Peyer's patch (tissue), 4 donors: ENCODE measurements at regions not wholly inside any gene's neighbourhood (a gene's known extent, or its start where the extent isn't known, plus 50 kb on each side); places are given as distances from the start of the nearest gene placed in this dataset.

ENCODE experiments used
- DNase-seq, 3 donors: peaks; one replicate each; pipeline ENCODE4 v3.0.0-alpha.2; 2017 to 2019
- H3K27ac ChIP-seq, 4 donors: fragments of 200-600 bp; sonication (generic); one replicate each; pipeline ENCODE4 v1.5.1; 2016 to 2019
- H3K27me3 ChIP-seq, 2 donors: fragments of 200-600 bp; sonication (generic); one replicate each; pipeline ENCODE4 v1.5.1; 2019
- H3K36me3 ChIP-seq, 3 donors: fragments of 200-600 bp; sonication (generic); one replicate each; pipeline ENCODE4 v1.5.1; 2016 to 2019
- H3K4me1 ChIP-seq, 4 donors: fragments of 200-600 bp; sonication (generic); one replicate each; pipeline ENCODE4 v1.5.1; 2016 to 2019
- H3K4me3 ChIP-seq, 4 donors: fragments of 200-600 bp; sonication (generic); 1 replicate in 3 of 4; 2 replicates in 1 of 4; pipeline ENCODE4 v1.5.1; 2016 to 2019; ENCODE audit warnings: mild to moderate bottlenecking in 1 of 4
- H3K9me3 ChIP-seq, 4 donors: fragments of 200-600 bp; sonication (generic); one replicate each; pipeline ENCODE4 v1.5.1; 2016 to 2019; ENCODE audit warnings: mild to moderate bottlenecking in 1 of 4
- POLR2A ChIP-seq, 2 donors: fragments of 450-650 bp; IDR thresholded peaks; one replicate each; pipeline ENCODE4 v1.5.1; 2017; ENCODE audit warnings: antibody characterized with exemption in 2 of 2, mild to moderate bottlenecking in 2 of 2, moderate library complexity in 2 of 2
- TF ChIP-seq, protein P1 (sequence below), 6 experiments: fragments of 450-650 bp in 4 of 6; fragments of 200-600 bp in 2 of 6; sonication (generic) in 1 of 6; IDR thresholded peaks; one replicate each; pipeline ENCODE4 v1.5.1; 2017 to 2019; ENCODE audit warnings: antibody characterized with exemption in 6 of 6, mild to moderate bottlenecking in 3 of 6, moderate library complexity in 1 of 6

DNA sequence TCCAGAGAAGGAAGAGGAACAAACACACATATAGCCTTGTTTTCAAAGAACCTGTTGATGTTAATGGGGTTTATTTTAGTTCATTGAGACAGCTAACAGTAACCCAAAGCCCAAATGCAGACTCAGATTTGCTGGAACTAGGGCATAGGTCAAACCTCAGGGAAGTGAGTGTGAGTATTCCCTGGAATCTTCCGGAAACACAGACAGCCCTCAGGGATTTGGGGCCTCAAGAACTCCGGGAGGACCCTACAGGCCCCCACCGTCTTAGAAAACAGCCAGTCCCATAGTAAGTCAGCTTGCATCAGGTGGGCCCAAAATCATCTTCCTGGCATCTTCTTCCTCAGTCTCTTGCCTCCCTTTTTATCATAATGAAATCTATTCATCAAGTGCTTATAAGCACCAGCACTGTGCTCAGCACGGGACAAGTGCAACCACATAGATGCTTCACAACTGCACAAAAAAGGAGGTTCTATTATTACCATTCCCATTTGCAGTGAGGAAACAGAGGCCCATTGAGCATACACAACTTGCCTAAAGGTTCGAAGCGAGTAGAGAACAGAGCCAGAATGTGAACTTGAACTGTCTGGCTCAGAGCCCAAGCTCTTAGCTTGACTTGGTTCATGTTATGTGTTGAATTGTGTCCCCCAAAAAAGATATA is 50.2 kb upstream of the BCL11A start:
- Histone ChIP-seq H3K9me3 (peaks cover 0 to 6% (median 0%) of the 10 kb centered on the region in 4 donors), H3K27ac (no peak overlapping the region), H3K4me1 (no peaks in the 10 kb centered on the region), H3K27me3 (no peaks in the 10 kb centered on the region), H3K36me3 (no peaks in the 10 kb centered on the region), H3K4me3 (no peak overlapping the region)
- TF ChIP-seq, protein P1, sequence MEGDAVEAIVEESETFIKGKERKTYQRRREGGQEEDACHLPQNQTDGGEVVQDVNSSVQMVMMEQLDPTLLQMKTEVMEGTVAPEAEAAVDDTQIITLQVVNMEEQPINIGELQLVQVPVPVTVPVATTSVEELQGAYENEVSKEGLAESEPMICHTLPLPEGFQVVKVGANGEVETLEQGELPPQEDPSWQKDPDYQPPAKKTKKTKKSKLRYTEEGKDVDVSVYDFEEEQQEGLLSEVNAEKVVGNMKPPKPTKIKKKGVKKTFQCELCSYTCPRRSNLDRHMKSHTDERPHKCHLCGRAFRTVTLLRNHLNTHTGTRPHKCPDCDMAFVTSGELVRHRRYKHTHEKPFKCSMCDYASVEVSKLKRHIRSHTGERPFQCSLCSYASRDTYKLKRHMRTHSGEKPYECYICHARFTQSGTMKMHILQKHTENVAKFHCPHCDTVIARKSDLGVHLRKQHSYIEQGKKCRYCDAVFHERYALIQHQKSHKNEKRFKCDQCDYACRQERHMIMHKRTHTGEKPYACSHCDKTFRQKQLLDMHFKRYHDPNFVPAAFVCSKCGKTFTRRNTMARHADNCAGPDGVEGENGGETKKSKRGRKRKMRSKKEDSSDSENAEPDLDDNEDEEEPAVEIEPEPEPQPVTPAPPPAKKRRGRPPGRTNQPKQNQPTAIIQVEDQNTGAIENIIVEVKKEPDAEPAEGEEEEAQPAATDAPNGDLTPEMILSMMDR (IDR thresholded peaks at IDR 0.05) = no peak
- no peak for TF ChIP-seq POLR2A (IDR thresholded peaks at IDR 0.05)
- no peak for DNase-seq

DNA sequence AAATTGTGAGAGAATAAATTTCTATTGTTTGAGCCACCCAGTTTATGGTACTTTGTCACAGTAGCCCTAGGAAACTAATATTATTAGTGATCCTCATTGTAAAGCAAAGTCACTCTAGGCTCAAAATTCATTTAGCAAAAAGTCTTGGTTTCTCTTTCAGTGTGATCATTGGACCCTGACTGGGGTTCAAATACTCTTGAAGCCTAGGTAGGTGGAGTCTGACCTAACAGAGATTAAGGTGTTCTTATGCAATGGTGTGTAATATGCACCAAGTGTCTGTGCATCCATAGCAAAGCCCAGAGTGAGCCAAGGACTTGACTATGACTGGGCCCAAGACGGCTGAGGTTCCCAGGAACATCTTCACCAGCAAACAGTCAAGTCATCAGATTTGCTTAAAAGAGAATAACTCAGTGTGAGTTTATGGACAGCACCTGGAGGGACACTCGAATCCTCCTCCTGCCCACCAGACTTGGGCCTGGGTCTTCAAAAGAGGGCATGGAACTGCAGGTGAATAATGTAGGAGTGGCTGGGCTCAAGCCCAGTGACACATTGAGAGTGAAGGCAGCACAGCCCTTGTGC is 51.1 kb upstream of the BCL11A start:
- H3K36me3 ChIP-seq = no peaks in the 10 kb centered on the region
- peaks cover 0 to 6% (median 0%) of the 10 kb centered on the region in 4 donors for H3K9me3 ChIP-seq
- H3K4me3 ChIP-seq = no peak overlapping the region
- H3K4me1 ChIP-seq = no peaks in the 10 kb centered on the region
- no peak for DNase-seq
- TF ChIP-seq, protein P1 (IDR thresholded peaks at IDR 0.05) = no peak
- no peaks in the 10 kb centered on the region for H3K27me3 ChIP-seq
- H3K27ac ChIP-seq = no peak overlapping the region

DNA sequence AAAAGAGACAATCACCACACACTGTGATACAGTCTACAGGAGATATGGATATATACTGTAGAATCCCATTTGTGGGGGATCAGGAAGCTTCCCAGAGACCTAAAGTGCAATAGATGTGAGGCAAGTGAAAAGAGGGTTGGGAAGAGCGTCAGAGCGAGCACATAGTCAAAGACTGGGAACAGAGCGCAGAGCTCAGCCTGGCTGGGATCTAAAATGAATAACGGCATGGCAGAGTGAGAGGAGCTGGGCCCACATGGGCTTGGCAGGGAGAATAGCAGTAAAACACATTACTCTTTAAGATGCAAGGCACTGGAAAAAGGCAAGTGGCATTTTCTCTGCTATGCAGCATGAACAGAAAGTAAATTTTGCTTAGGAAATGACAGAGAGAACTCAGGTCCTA is 52.4 kb upstream of the BCL11A start:
- no peak for TF ChIP-seq POLR2A (IDR thresholded peaks at IDR 0.05)
- TF ChIP-seq, protein P1 (IDR thresholded peaks at IDR 0.05) = no peak
- Histone ChIP-seq H3K27ac (no peak overlapping the region), H3K27me3 (no peaks in the 10 kb centered on the region), H3K36me3 (no peaks in the 10 kb centered on the region), H3K4me1 (no peaks in the 10 kb centered on the region), H3K9me3 (peaks cover 0 to 3% (median 0%) of the 10 kb centered on the region in 4 donors), H3K4me3 (no peak overlapping the region)
- DNase-seq = no peak

GRCh38 chr2:60608679-60609078 is 55.2 kb upstream of the BCL11A start:
- H3K9me3 ChIP-seq = no peaks in the 10 kb centered on the region
- no peaks in the 10 kb centered on the region for H3K27me3 ChIP-seq
- no peak for DNase-seq
- no peaks in the 10 kb centered on the region for H3K36me3 ChIP-seq
- no peaks in the 10 kb centered on the region for H3K4me1 ChIP-seq
- TF ChIP-seq POLR2A (IDR thresholded peaks at IDR 0.05) = no peak
- TF ChIP-seq, protein P1 (IDR thresholded peaks at IDR 0.05) = no peak
- no peak overlapping the region for H3K27ac ChIP-seq
- H3K4me3 ChIP-seq = no peak overlapping the region

- DNase-seq = no peak
- no peaks in the 10 kb centered on the region for H3K9me3 ChIP-seq
- H3K27ac ChIP-seq = no peak overlapping the region
- no peaks in the 10 kb centered on the region for H3K36me3 ChIP-seq
- TF ChIP-seq, protein P1 (IDR thresholded peaks at IDR 0.05) = no peak
- no peak for TF ChIP-seq POLR2A (IDR thresholded peaks at IDR 0.05)
- H3K4me3 ChIP-seq = no peak overlapping the region
- H3K27me3 ChIP-seq = no peaks in the 10 kb centered on the region
- H3K4me1 ChIP-seq = no peaks in the 10 kb centered on the region
Measured at GRCh38 chr2:60612033-60612432, 58.6 kb upstream of the BCL11A start.
